Colonic mucosa (tissue), 4 donors: ENCODE measurements at regions not wholly inside any gene's neighbourhood (a gene's known extent, or its start where the extent isn't known, plus 50 kb on each side); places are given as distances from the start of the nearest gene placed in this dataset.

Experiments
- DNase-seq: peaks from one replicate; pipeline ENCODE4 v3.0.0-alpha.2; 2020
- H3K27ac ChIP-seq: fragments of 200-600 bp; one replicate; pipeline ENCODE4 v1.8.0; 2021
- H3K27me3 ChIP-seq: fragments of 200-600 bp; one replicate; pipeline ENCODE4 v1.8.0; 2021
- H3K36me3 ChIP-seq: fragments of 200-600 bp; one replicate; pipeline ENCODE4 v1.8.0; 2021
- H3K4me1 ChIP-seq: fragments of 200-600 bp; one replicate; pipeline ENCODE4 v1.8.0; 2021; ENCODE audit warnings: mild to moderate bottlenecking
- H3K4me3 ChIP-seq: fragments of 200-600 bp; one replicate; pipeline ENCODE4 v1.8.0; 2021
- H3K9ac ChIP-seq, 2 donors: one replicate each; pipeline ENCODE4 v1.7.0; 2013; ENCODE audit warnings: control low read depth in 2 of 2, low read depth in 2 of 2, low read length in 2 of 2
- H3K9me3 ChIP-seq: fragments of 200-600 bp; one replicate; pipeline ENCODE4 v1.8.0; 2021
- intact Hi-C: fragments of 100-400 bp; cut with DNase I; formaldehyde crosslinking; loops from one replicate; pipeline ENCODE4 v1.14.1; 2022
- TF ChIP-seq, protein P1 (sequence below): fragments of 200-600 bp; IDR thresholded peaks from one replicate; pipeline ENCODE4 v1.8.0; 2022; ENCODE audit warnings: antibody characterized with exemption, mild to moderate bottlenecking
- donor health status: healthy.
- donor health status: DM: no; HTN: no; CAD: no.
- donor health status: DM: no; HTN: no; CAD: no.

- intact Hi-C loops = no loop called here
These were observed 146.3 kb upstream of the RARB start for GRCh38 chr3:25281732-25282126.

GRCh38 chr3:25283613-25284012, 144.4 kb upstream of the RARB start:
- no peak overlapping the region for H3K27ac ChIP-seq
- no peaks in the 10 kb centered on the region for H3K27me3 ChIP-seq
- intact Hi-C loops = no loop called here
- H3K4me1 ChIP-seq = no peaks in the 10 kb centered on the region
- DNase-seq = no peak
- H3K4me3 ChIP-seq = no peak overlapping the region
- H3K9ac ChIP-seq = no peak overlapping the region
- H3K36me3 ChIP-seq = no peaks in the 10 kb centered on the region
- no peaks in the 10 kb centered on the region for H3K9me3 ChIP-seq
- TF ChIP-seq, protein P1, sequence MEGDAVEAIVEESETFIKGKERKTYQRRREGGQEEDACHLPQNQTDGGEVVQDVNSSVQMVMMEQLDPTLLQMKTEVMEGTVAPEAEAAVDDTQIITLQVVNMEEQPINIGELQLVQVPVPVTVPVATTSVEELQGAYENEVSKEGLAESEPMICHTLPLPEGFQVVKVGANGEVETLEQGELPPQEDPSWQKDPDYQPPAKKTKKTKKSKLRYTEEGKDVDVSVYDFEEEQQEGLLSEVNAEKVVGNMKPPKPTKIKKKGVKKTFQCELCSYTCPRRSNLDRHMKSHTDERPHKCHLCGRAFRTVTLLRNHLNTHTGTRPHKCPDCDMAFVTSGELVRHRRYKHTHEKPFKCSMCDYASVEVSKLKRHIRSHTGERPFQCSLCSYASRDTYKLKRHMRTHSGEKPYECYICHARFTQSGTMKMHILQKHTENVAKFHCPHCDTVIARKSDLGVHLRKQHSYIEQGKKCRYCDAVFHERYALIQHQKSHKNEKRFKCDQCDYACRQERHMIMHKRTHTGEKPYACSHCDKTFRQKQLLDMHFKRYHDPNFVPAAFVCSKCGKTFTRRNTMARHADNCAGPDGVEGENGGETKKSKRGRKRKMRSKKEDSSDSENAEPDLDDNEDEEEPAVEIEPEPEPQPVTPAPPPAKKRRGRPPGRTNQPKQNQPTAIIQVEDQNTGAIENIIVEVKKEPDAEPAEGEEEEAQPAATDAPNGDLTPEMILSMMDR = no peak

More at GRCh38 chr3:25281732-25282126, 146.3 kb upstream of the RARB start:
- DNase-seq = no peak
- H3K9me3 ChIP-seq = no peaks in the 10 kb centered on the region
- H3K36me3 ChIP-seq = no peaks in the 10 kb centered on the region
- no peaks in the 10 kb centered on the region for H3K4me1 ChIP-seq
- no peaks in the 10 kb centered on the region for H3K27me3 ChIP-seq
- no peak overlapping the region for H3K4me3 ChIP-seq
- H3K9ac ChIP-seq = no peak overlapping the region
- no peak overlapping the region for H3K27ac ChIP-seq
- TF ChIP-seq, protein P1 = no peak

DNA sequence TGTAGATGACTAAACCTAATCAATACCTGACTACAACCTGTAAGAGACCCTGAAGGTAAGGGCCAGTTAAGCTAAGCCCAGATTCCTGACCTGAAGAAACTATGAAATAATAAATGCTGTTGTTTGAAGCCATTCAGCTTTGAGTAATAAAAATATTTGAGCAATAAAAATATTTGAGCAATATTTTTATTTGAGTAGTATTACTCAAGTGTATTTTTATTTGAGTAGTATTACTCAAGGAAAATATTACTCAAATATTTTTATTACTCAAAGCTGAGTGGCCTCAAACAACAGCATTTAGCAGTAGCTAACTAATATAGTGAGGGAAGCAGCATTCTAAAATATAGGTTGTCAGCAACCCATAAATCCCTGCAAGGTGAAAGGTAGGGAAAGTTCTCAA, 143.8 kb upstream of the RARB start:
- no peak overlapping the region for H3K4me3 ChIP-seq
- no peak for DNase-seq
- intact Hi-C loops = no loop called here

GRCh38 chr3:25287291-25287884, 140.7 kb upstream of the RARB start:
- Histone ChIP-seq H3K4me3 (no peak overlapping the region), H3K36me3 (no peaks in the 10 kb centered on the region), H3K9me3 (no peaks in the 10 kb centered on the region), H3K27me3 (no peaks in the 10 kb centered on the region), H3K9ac (no peak overlapping the region), H3K27ac (no peak overlapping the region), H3K4me1 (no peaks in the 10 kb centered on the region)
- intact Hi-C loops = no loop called here
- TF ChIP-seq, protein P1 = no peak
- no peak for DNase-seq

More for the DNA sequence above, 143.8 kb upstream of the RARB start:
- TF ChIP-seq, protein P1 = no peak
- H3K27me3 ChIP-seq = no peaks in the 10 kb centered on the region
- H3K9me3 ChIP-seq = no peaks in the 10 kb centered on the region
- no peak overlapping the region for H3K9ac ChIP-seq
- H3K36me3 ChIP-seq = no peaks in the 10 kb centered on the region
- no peaks in the 10 kb centered on the region for H3K4me1 ChIP-seq
- no peak overlapping the region for H3K27ac ChIP-seq

GRCh38 chr3:25288413-25288812, 139.7 kb upstream of the RARB start:
- H3K4me3 ChIP-seq = no peak overlapping the region
- intact Hi-C loops = no loop called here
- no peak overlapping the region for H3K27ac ChIP-seq
- H3K9ac ChIP-seq = no peak overlapping the region
- H3K4me1 ChIP-seq = no peaks in the 10 kb centered on the region
- no peaks in the 10 kb centered on the region for H3K27me3 ChIP-seq
- H3K36me3 ChIP-seq = no peaks in the 10 kb centered on the region
- DNase-seq = no peak
- no peaks in the 10 kb centered on the region for H3K9me3 ChIP-seq
- TF ChIP-seq, protein P1 = no peak
